H1 (cell line): ENCODE measurements at regions not wholly inside any gene's neighbourhood (a gene's known extent, or its start where the extent isn't known, plus 50 kb on each side); places are given as distances from the start of the nearest gene placed in this dataset.
"Not testable (repeated sequence)": the region's sequence is repeated elsewhere in the genome, so short reads cannot be mapped to it uniquely, and the experiment has no call there.

ENCODE experiments used
- CHD1 ChIP-seq: IDR thresholded peaks from 2 replicates; pipeline ENCODE4 v1.6.1; 2012; ENCODE audit warnings: low read depth, low read length, improper control_type of control experiment
- RAD21 ChIP-seq, 2 experiments: IDR thresholded peaks in 1 of 2; conservative IDR thresholded peaks in 1 of 2; 2 replicates each; pipeline ENCODE4 v1.6.1; 2011; ENCODE audit warnings: low read depth in 2 of 2, low read length in 2 of 2, improper control_type of control experiment in 1 of 2, inconsistent platforms in 1 of 2, mild to moderate bottlenecking in 1 of 2, moderate library complexity in 1 of 2

DNA sequence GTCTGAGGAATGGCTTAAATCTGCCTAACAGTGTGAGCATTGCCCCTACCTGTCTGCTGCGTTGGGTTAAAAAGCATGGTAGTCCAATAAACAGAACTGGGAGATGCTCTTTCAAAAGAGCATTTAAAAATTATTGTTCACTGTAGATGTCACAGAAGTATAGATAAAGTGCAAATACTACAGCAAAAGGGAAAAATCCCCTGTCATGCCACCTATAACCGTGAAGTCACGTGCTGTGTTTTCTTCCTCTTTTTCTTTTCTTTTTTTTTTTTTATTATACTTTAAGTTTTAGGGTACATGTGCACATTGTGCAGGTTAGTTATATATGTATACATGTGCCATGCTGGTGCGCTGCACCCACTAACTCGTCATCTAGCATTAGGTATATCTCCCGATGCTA, 513.4 kb downstream of the CCDC171 start:
- not testable (repeated sequence) for TF ChIP-seq RAD21 (IDR thresholded peaks at IDR 0.05 in 1 of 2, conservative IDR thresholded peaks at IDR 0.05 in 1 of 2; ENCODE audit: low read depth in 2 of 2, low read length in 2 of 2); CHD1
